ENCODE measurements at regions not wholly inside any gene's neighbourhood (a gene's known extent, or its start where the extent isn't known, plus 50 kb on each side); places are given as distances from the start of the nearest gene placed in this dataset.

GRCh38 chr6:3515669-3516068 is 58.8 kb upstream of the SLC22A23 start:
- DNase-seq (ENCODE audit: low spot score), result no peak
- TF ChIP-seq CTCF (conservative IDR thresholded peaks at IDR 0.05; ENCODE audit: low read length) (no peak), EZH2phosphoT487 (IDR thresholded peaks at IDR 0.05; ENCODE audit: borderline replicate concordance, low read depth, low read length) (no peak)
- CTCF ChIA-PET (ENCODE audit: unreplicated experiment), result no interaction called here
- BruUV-seq (replicated peaks), result no TSS peak
- Histone ChIP-seq H3K79me2 (ENCODE audit: insufficient read depth, low read depth, low read length) (no peaks in the 10 kb centered on the region), H3K4me3 (ENCODE audit: low read depth, low read length, poor library complexity, severe bottlenecking) (no peak overlapping the region), H3K9me3 (ENCODE audit: low read length) (no peaks in the 10 kb centered on the region), H3K4me1 (ENCODE audit: insufficient read depth, low read length, poor library complexity, severe bottlenecking) (no peaks in the 10 kb centered on the region), H2AFZ (ENCODE audit: low read length) (no peak overlapping the region), H3K9me2 (ENCODE audit: insufficient read depth, low read length) (no peaks in the 10 kb centered on the region), H3K27ac (ENCODE audit: low read depth, low read length, poor library complexity, severe bottlenecking) (no peak overlapping the region), H3K4me2 (ENCODE audit: low read length) (no peak overlapping the region), H3K36me3 (ENCODE audit: insufficient read depth, low read length) (no peaks in the 10 kb centered on the region), H4K20me1 (ENCODE audit: insufficient read depth, low read length) (no peaks in the 10 kb centered on the region)
- intact Hi-C loops (cut with micrococcal nuclease; ENCODE audit: unreplicated experiment), result no loop called here
- POLR2A ChIA-PET, result interaction anchor here (0.6 to 0.7 kb wide), 2 partner anchors 8 to 1643 kb away, joined by 3 to 5 read pairs; no protein-coding TSS in a partner anchor

DNA sequence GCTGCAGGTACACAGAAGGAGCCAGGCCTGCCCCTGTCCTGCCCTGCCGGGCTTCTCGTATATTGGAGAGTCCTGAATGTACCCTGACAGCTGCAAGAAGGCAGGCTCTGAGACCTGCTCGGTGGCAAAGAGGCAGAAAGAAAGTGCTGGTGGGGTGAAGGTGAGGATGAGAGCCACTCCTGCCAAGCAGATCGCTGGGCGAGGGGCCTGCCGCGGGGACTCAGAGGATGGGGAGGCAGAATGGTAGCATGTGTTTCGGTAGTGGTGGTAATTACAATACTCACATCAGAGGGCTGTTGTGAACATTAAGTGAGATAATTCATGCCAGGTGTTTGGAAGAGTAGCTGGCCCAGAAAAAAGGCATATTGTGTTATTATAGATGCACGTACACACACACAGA is 56.6 kb upstream of the SLC22A23 start:
- Histone ChIP-seq H3K4me3 (ENCODE audit: low read depth, low read length, poor library complexity, severe bottlenecking) (no peak overlapping the region), H3K9me2 (ENCODE audit: insufficient read depth, low read length) (no peaks in the 10 kb centered on the region), H3K36me3 (ENCODE audit: insufficient read depth, low read length) (no peaks in the 10 kb centered on the region), H3K4me2 (ENCODE audit: low read length) (no peak overlapping the region), H4K20me1 (ENCODE audit: insufficient read depth, low read length) (no peaks in the 10 kb centered on the region), H3K4me1 (ENCODE audit: insufficient read depth, low read length, poor library complexity, severe bottlenecking) (no peaks in the 10 kb centered on the region), H3K27ac (ENCODE audit: low read depth, low read length, poor library complexity, severe bottlenecking) (no peak overlapping the region), H3K79me2 (ENCODE audit: insufficient read depth, low read depth, low read length) (no peaks in the 10 kb centered on the region), H2AFZ (ENCODE audit: low read length) (no peak overlapping the region), H3K9me3 (ENCODE audit: low read length) (no peaks in the 10 kb centered on the region)
- no TSS peak for BruUV-seq (replicated peaks)
- DNase-seq (ENCODE audit: low spot score), result no peak
- ChIA-PET POLR2A (no interaction called here), CTCF (ENCODE audit: unreplicated experiment) (no interaction called here)
- intact Hi-C loops (cut with micrococcal nuclease; ENCODE audit: unreplicated experiment), result no loop called here
- no peak for TF ChIP-seq CTCF (conservative IDR thresholded peaks at IDR 0.05; ENCODE audit: low read length)
- no peak for TF ChIP-seq EZH2phosphoT487 (IDR thresholded peaks at IDR 0.05; ENCODE audit: borderline replicate concordance, low read depth, low read length)

DNA sequence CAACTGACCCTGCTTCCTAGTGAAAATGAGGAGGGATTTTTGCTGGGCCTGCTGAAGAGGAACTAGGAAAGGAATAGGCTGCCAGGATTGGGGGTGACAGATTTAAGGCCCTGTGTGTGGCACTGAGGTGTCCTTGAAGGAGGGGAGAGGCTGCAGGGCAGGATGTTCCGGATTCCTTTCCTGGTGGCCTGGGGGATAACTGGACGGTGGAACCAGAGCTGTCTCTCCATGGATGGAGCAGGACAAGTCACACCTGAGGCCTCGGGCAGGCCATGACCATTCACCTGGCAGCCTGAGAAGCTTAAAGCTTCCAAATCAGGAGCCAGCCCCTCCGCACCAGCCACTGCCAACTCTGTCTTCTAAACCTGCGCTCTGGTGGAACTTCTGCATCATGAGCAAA is 56.0 kb upstream of the SLC22A23 start:
- H2AFZ ChIP-seq (ENCODE audit: low read length), result no peak overlapping the region
- TF ChIP-seq CTCF (conservative IDR thresholded peaks at IDR 0.05; ENCODE audit: low read length) (no peak), EZH2phosphoT487 (IDR thresholded peaks at IDR 0.05; ENCODE audit: borderline replicate concordance, low read depth, low read length) (no peak)
- H3K36me3 ChIP-seq (ENCODE audit: insufficient read depth, low read length), result no peaks in the 10 kb centered on the region
- no peaks in the 10 kb centered on the region for H3K4me1 ChIP-seq (ENCODE audit: insufficient read depth, low read length, poor library complexity, severe bottlenecking)
- H3K9me3 ChIP-seq (ENCODE audit: low read length), result no peaks in the 10 kb centered on the region
- H3K27ac ChIP-seq (ENCODE audit: low read depth, low read length, poor library complexity, severe bottlenecking), result no peak overlapping the region
- DNase-seq (ENCODE audit: low spot score), result no peak
- CTCF ChIA-PET (ENCODE audit: unreplicated experiment), result no interaction called here
- POLR2A ChIA-PET, result no interaction called here
- no peak overlapping the region for H3K4me2 ChIP-seq (ENCODE audit: low read length)
- no TSS peak for BruUV-seq (replicated peaks)
- H3K9me2 ChIP-seq (ENCODE audit: insufficient read depth, low read length), result no peaks in the 10 kb centered on the region
- intact Hi-C loops (cut with micrococcal nuclease; ENCODE audit: unreplicated experiment), result no loop called here
- no peaks in the 10 kb centered on the region for H4K20me1 ChIP-seq (ENCODE audit: insufficient read depth, low read length)
- H3K79me2 ChIP-seq (ENCODE audit: insufficient read depth, low read depth, low read length), result no peaks in the 10 kb centered on the region
- no peak overlapping the region for H3K4me3 ChIP-seq (ENCODE audit: low read depth, low read length, poor library complexity, severe bottlenecking)

Measured in OCI-LY7 (cell line).